ENCODE measurements at regions not wholly inside any gene's neighbourhood (a gene's known extent, or its start where the extent isn't known, plus 50 kb on each side); places are given as distances from the start of the nearest gene placed in this dataset.
A peak's percentile ranks its signal among the peaks of the same experiment; 100 is the strongest.

DNA sequence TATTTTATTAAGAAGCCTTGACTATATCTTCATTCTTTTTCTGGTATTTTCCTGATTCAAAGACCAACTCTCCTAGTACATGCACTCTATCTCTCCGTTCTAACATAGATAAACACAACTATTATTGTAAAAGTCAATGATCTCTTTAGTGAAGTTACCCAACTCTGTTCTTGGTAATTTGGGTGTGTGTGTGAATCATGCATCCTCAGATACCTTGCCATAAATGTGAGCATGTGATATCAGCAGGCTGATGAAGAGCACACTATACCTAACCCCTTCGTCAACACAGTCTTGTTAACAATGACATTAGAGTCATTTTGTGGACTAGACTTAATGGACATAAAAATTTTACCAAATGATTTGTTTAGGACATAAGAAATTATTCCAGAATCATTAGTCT lies 1122.1 kb downstream of the XPNPEP1 start:
- ATAC-seq (no peak), DNase-seq (no peak)
- Histone ChIP-seq H3K9me2 (replicated peaks; ENCODE audit: low read length) (no peaks in the 10 kb centered on the region), H3K36me3 (ENCODE audit: low read depth, low read length) (no peaks in the 10 kb centered on the region; the same call in 1 of the 2 replicates), H3K27me3 (ENCODE audit: low read length) (no peaks in the 10 kb centered on the region), H4K20me1 (ENCODE audit: low read length) (no peaks in the 10 kb centered on the region), H3F3A (ENCODE audit: low read length, unreplicated experiment) (peaks cover 8% of the 10 kb centered on the region), H2AFZ (ENCODE audit: low read length) (no peak overlapping the region), H3K4me3 (ENCODE audit: low read length) (no peak overlapping the region), H3K4me1 (ENCODE audit: insufficient read depth, low read length) (peaks cover 19% of the 10 kb centered on the region), H3K4me2 (ENCODE audit: low read length) (no peak overlapping the region), H3K79me2 (ENCODE audit: low read length) (no peaks in the 10 kb centered on the region), H3K27ac (ENCODE audit: low read length) (no peak overlapping the region), H3K9ac (ENCODE audit: low read length) (no peak overlapping the region), H3K9me3 (ENCODE audit: low read length) (no peaks in the 10 kb centered on the region)
- POLR2A ChIA-PET (ENCODE audit: unreplicated experiment), result no interaction called here
- CTCF ChIA-PET, result no interaction called here
- intact Hi-C loops (cut with micrococcal nuclease), result no loop called here
- no TSS peak for BruUV-seq (replicated peaks)
- TF ChIP-seq EZH2phosphoT487 (IDR thresholded peaks at IDR 0.05; ENCODE audit: borderline replicate concordance, low read length) (no peak), EZH2 (IDR thresholded peaks at IDR 0.05; ENCODE audit: low read length, unreplicated experiment) (no peak)
- TF ChIP-seq, protein P1, sequence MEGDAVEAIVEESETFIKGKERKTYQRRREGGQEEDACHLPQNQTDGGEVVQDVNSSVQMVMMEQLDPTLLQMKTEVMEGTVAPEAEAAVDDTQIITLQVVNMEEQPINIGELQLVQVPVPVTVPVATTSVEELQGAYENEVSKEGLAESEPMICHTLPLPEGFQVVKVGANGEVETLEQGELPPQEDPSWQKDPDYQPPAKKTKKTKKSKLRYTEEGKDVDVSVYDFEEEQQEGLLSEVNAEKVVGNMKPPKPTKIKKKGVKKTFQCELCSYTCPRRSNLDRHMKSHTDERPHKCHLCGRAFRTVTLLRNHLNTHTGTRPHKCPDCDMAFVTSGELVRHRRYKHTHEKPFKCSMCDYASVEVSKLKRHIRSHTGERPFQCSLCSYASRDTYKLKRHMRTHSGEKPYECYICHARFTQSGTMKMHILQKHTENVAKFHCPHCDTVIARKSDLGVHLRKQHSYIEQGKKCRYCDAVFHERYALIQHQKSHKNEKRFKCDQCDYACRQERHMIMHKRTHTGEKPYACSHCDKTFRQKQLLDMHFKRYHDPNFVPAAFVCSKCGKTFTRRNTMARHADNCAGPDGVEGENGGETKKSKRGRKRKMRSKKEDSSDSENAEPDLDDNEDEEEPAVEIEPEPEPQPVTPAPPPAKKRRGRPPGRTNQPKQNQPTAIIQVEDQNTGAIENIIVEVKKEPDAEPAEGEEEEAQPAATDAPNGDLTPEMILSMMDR (conservative IDR thresholded peaks at IDR 0.05; ENCODE audit: low read depth, low read length), result no peak

DNA sequence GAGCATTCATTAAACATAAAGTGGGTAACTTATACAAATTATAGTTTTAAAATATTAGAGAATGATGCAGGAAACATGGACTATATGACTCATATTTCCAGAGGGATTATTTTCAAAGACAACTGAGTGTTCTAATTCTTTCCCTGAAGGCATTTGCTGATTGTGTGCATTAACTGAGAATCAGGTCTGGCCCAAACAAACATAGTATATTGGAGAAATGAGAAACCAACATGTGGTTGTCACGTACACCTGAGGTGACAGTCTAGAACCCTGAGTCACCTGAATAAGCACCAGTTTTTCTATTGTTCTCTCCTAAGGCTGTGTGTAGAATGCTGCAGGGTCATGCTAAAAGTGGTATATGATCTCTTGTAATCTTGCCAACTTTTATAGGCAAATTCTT lies 1125.7 kb downstream of the XPNPEP1 start:
- peak; percentile 84 for DNase-seq
- no peaks in the 10 kb centered on the region; the same call in 1 of the 2 replicates for H3K36me3 ChIP-seq (ENCODE audit: low read depth, low read length)
- H3K4me3 ChIP-seq (ENCODE audit: low read length), result no peak overlapping the region
- no TSS peak for BruUV-seq (replicated peaks)
- H3K27ac ChIP-seq (ENCODE audit: low read length), result peak overlapping the region; percentile 79
- H2AFZ ChIP-seq (ENCODE audit: low read length), result no peak overlapping the region
- peaks cover 8% of the 10 kb centered on the region for H3F3A ChIP-seq (ENCODE audit: low read length, unreplicated experiment)
- H3K4me2 ChIP-seq (ENCODE audit: low read length), result peak overlapping the region; percentile 30; the same call in 1 of the 2 replicates
- intact Hi-C loops (cut with micrococcal nuclease), result no loop called here
- POLR2A ChIA-PET (ENCODE audit: unreplicated experiment), result no interaction called here
- H3K79me2 ChIP-seq (ENCODE audit: low read length), result no peaks in the 10 kb centered on the region
- CTCF ChIA-PET, result no interaction called here
- no peak overlapping the region for H3K9ac ChIP-seq (ENCODE audit: low read length)
- ATAC-seq, result peak; percentile 90
- H4K20me1 ChIP-seq (ENCODE audit: low read length), result no peaks in the 10 kb centered on the region
- H3K9me3 ChIP-seq (ENCODE audit: low read length), result no peaks in the 10 kb centered on the region
- no peak for TF ChIP-seq EZH2 (IDR thresholded peaks at IDR 0.05; ENCODE audit: low read length, unreplicated experiment)
- TF ChIP-seq, protein P1 (conservative IDR thresholded peaks at IDR 0.05; ENCODE audit: low read depth, low read length), result no peak
- no peak for TF ChIP-seq EZH2phosphoT487 (IDR thresholded peaks at IDR 0.05; ENCODE audit: borderline replicate concordance, low read length)
- H3K9me2 ChIP-seq (replicated peaks; ENCODE audit: low read length), result no peaks in the 10 kb centered on the region
- H3K27me3 ChIP-seq (ENCODE audit: low read length), result no peaks in the 10 kb centered on the region
- peaks cover 20% of the 10 kb centered on the region for H3K4me1 ChIP-seq (ENCODE audit: insufficient read depth, low read length)

DNA sequence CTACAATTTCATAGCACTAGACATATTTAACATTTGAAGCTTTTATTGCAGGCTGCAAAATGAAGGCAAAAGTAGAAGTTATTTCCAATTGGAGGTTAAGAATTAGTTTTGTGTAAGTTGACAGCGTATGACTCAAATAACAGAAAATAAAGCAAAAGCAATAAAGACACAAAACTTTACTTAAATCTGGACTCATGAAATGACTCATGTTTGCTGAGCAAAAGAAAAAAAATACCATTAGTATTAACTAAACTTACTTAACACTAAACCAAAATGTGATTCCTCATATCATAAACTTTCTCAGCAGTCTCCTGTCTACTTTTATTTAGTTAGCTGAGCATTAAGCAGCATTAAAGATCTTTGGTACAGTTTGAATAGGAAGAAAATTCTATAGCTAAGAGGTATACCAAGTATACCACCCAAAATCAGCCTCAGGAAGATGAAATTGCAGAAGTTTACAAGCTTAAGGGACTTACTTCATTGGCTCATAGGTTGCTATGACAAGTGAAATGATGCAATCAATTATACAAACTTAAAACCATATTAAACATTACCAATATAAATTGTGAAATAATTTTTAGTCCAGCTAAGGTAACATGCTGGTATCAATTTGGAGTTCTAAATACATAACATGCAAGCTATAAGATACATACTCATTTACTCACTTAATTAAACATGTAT lies 1131.4 kb downstream of the XPNPEP1 start:
- Histone ChIP-seq H3K9me2 (replicated peaks; ENCODE audit: low read length) (no peaks in the 10 kb centered on the region), H3F3A (ENCODE audit: low read length, unreplicated experiment) (peaks cover 28% of the 10 kb centered on the region), H3K4me1 (ENCODE audit: insufficient read depth, low read length) (peaks cover 48% of the 10 kb centered on the region), H3K36me3 (ENCODE audit: low read depth, low read length) (no peaks in the 10 kb centered on the region), H2AFZ (ENCODE audit: low read length) (no peak overlapping the region), H3K79me2 (ENCODE audit: low read length) (no peaks in the 10 kb centered on the region), H4K20me1 (ENCODE audit: low read length) (no peaks in the 10 kb centered on the region), H3K9ac (ENCODE audit: low read length) (peak overlapping the region; percentile 62), H3K27ac (ENCODE audit: low read length) (peak overlapping the region; percentile 98), H3K27me3 (ENCODE audit: low read length) (no peaks in the 10 kb centered on the region), H3K9me3 (ENCODE audit: low read length) (no peaks in the 10 kb centered on the region), H3K4me3 (ENCODE audit: low read length) (no peak overlapping the region), H3K4me2 (ENCODE audit: low read length) (peak overlapping the region; percentile 59)
- CTCF ChIA-PET, result interaction anchor here (0.6 kb wide), 1 partner anchor 588 kb away, joined by 5 read pairs; no protein-coding TSS in a partner anchor
- peak; percentile 19 for ATAC-seq
- peak; percentile 67 for DNase-seq
- POLR2A ChIA-PET (ENCODE audit: unreplicated experiment), result interaction anchor here (0.7 kb wide), 1 partner anchor 118 kb away, joined by 4 read pairs; no protein-coding TSS in a partner anchor
- BruUV-seq (replicated peaks), result no TSS peak
- intact Hi-C loops (cut with micrococcal nuclease), result loop anchor here (1.0 to 5.0 kb wide), 3 partner anchors 119 to 635 kb away; no protein-coding TSS in a partner anchor
- TF ChIP-seq, protein P1 (conservative IDR thresholded peaks at IDR 0.05; ENCODE audit: low read depth, low read length), result no peak
- TF ChIP-seq EZH2phosphoT487 (IDR thresholded peaks at IDR 0.05; ENCODE audit: borderline replicate concordance, low read length), result no peak
- TF ChIP-seq EZH2 (IDR thresholded peaks at IDR 0.05; ENCODE audit: low read length, unreplicated experiment), result no peak
